NCI-H510A (cell line): ENCODE measurements at regions not wholly inside any gene's neighbourhood (a gene's known extent, or its start where the extent isn't known, plus 50 kb on each side); places are given as distances from the start of the nearest gene placed in this dataset.
"Not testable (repeated sequence)": the region's sequence is repeated elsewhere in the genome, so short reads cannot be mapped to it uniquely, and the experiment has no call there.

Experiments used
- DNase-seq: peaks from one replicate; lab custom pipeline; 2025; lab: John Stamatoyannopoulos, UW

GRCh38 chr3:24687671-24688070 is 193.0 kb upstream of the THRB start:
- no peak for DNase-seq

GRCh38 chr3:24688446-24689148 is 193.9 kb upstream of the THRB start:
- DNase-seq: no peak

- no peak for DNase-seq
These were observed 194.7 kb upstream of the THRB start for GRCh38 chr3:24689353-24689752.

GRCh38 chr3:24690777-24691176 is 196.1 kb upstream of the THRB start:
- DNase-seq: no peak

- not testable (repeated sequence) for DNase-seq
These were observed 204.4 kb upstream of the THRB start for GRCh38 chr3:24699078-24699477.

- DNase-seq: no peak
These were observed 209.8 kb upstream of the THRB start for GRCh38 chr3:24704496-24704895.

- DNase-seq: no peak
These were observed 213.3 kb upstream of the THRB start for GRCh38 chr3:24707936-24708335.

- DNase-seq: no peak
These were observed 215.3 kb upstream of the THRB start for GRCh38 chr3:24709956-24710355.

GRCh38 chr3:24713516-24713915 is 218.9 kb upstream of the THRB start:
- DNase-seq: no peak

GRCh38 chr3:24714436-24714835 is 219.8 kb upstream of the THRB start:
- no peak for DNase-seq

- DNase-seq: no peak
These were observed 220.6 kb upstream of the THRB start for GRCh38 chr3:24715171-24715792.

- DNase-seq: no peak
These were observed 227.4 kb upstream of the THRB start for GRCh38 chr3:24722087-24722486.

- no peak for DNase-seq
These were observed 231.0 kb upstream of the THRB start for GRCh38 chr3:24725514-24726255.

GRCh38 chr3:24726423-24726822 is 231.8 kb upstream of the THRB start:
- DNase-seq: no peak

- no peak for DNase-seq
These were observed 235.5 kb upstream of the THRB start for GRCh38 chr3:24730173-24730572.

GRCh38 chr3:24734019-24734418 is 239.4 kb upstream of the THRB start:
- no peak for DNase-seq

- DNase-seq: no peak
These were observed 242.1 kb upstream of the THRB start for GRCh38 chr3:24736701-24737100.

GRCh38 chr3:24740326-24740725 is 245.7 kb upstream of the THRB start:
- DNase-seq: no peak

- DNase-seq: no peak
These were observed 246.9 kb upstream of the THRB start for GRCh38 chr3:24741506-24741905.

- no peak for DNase-seq
These were observed 253.9 kb upstream of the THRB start for GRCh38 chr3:24748520-24748919.

- no peak for DNase-seq
These were observed 256.4 kb upstream of the THRB start for GRCh38 chr3:24751020-24751419.

- DNase-seq: no peak
These were observed 261.6 kb upstream of the THRB start for GRCh38 chr3:24756101-24756888.
